HepG2 (cell line): ENCODE measurements at regions not wholly inside any gene's neighbourhood (a gene's known extent, or its start where the extent isn't known, plus 50 kb on each side); places are given as distances from the start of the nearest gene placed in this dataset.
A peak's percentile ranks its signal among the peaks of the same experiment; 100 is the strongest.

ENCODE experiments used
- ATAC-seq: fragments of 200-7000 bp; cut with Tn5 transposase; 3 replicates; pipeline ENCODE4 v1.9.1; 2020; ENCODE audit warnings: mild to moderate bottlenecking, moderate library complexity
- BruUV-seq: library from RNA; stranded (reverse); fragments of 400-500 nt; replicated peaks from 2 replicates; lab custom pipeline; 2021; lab: Mats Ljungman, UMichigan
- CTCF ChIA-PET: fragments of 300-600 bp; formaldehyde crosslinking; extraction: SDS; loops from one replicate; lab custom pipeline; 2021; ENCODE audit warnings: low total read pairs, inconsistent platforms, low intra/inter-chr PET ratio; lab: Yijun Ruan, JAX
- POLR2A ChIA-PET: fragments of 350-600 bp; sonication (Branson Sonifier 250); formaldehyde crosslinking; loops from one replicate; lab custom pipeline; 2020; ENCODE audit warnings: antibody characterized with exemption, inconsistent platforms; lab: Yijun Ruan, JAX
- DNase-seq: peaks from one replicate; pipeline ENCODE4 v3.0.0-alpha.2; 2015; ENCODE audit warnings: low spot score
- FAIRE-seq: peaks from 3 replicates; lab custom pipeline; 2011; peaks lifted over from hg19 to GRCh38; lab: Jason Lieb, UNC
- H2AFZ ChIP-seq: one replicate; pipeline ENCODE4 v1.6.1; 2011; ENCODE audit warnings: low read length, inconsistent platforms
- H3K27ac ChIP-seq: fragments of 300-600 bp; 3 replicates; pipeline ENCODE4 v1.8.0; 2011; ENCODE audit warnings: mixed run types, mild to moderate bottlenecking, mixed read lengths, low read length, inconsistent platforms; ENCODE audit not compliant: insufficient read depth; ENCODE audit errors: extremely low read length
- H3K27me3 ChIP-seq, 2 experiments: fragments of 200-600 bp in 1 of 2; 2 replicates in 1 of 2; 3 replicates in 1 of 2; pipeline versions ENCODE4 v1.6.0 to v1.8.0; 2011; ENCODE audit warnings: low read length in 2 of 2, mild to moderate bottlenecking in 2 of 2, moderate library complexity in 2 of 2, inconsistent platforms in 1 of 2; ENCODE audit not compliant: insufficient read depth in 2 of 2, control insufficient read depth in 1 of 2
- H3K36me3 ChIP-seq, 2 experiments: fragments of 200-600 bp in 1 of 2; replicated peaks in 1 of 2; 2 replicates in 1 of 2; 3 replicates in 1 of 2; pipeline versions ENCODE4 v1.5.1 to v1.8.0; 2011; ENCODE audit warnings: low read length in 2 of 2, inconsistent platforms in 1 of 2; ENCODE audit not compliant: insufficient read depth in 2 of 2, control insufficient read depth in 1 of 2
- H3K4me1 ChIP-seq: 2 replicates; pipeline ENCODE4 v1.5.1; 2012; ENCODE audit warnings: low read length, inconsistent platforms; ENCODE audit not compliant: insufficient read depth
- H3K4me2 ChIP-seq: 2 replicates; pipeline ENCODE4 v1.6.0; 2011; ENCODE audit warnings: low read depth, low read length, inconsistent platforms
- H3K4me3 ChIP-seq, 3 experiments: fragments of 200-600 bp in 1 of 3; sonication (generic), shearing (Covaris generic) in 1 of 3; replicated peaks in 1 of 3; 2 replicates each; pipeline ENCODE4 v1.5.1; 2011 to 2016; ENCODE audit warnings: low read length in 3 of 3, inconsistent platforms in 2 of 3, low read depth in 2 of 3, mild to moderate bottlenecking in 2 of 3, control low read depth in 1 of 3, mixed read lengths in 1 of 3; ENCODE audit not compliant: insufficient read depth in 1 of 3
- H3K79me2 ChIP-seq: one replicate; pipeline ENCODE4 v1.6.1; 2011; ENCODE audit warnings: low read length, inconsistent platforms; ENCODE audit not compliant: insufficient read depth
- H3K9ac ChIP-seq: 2 replicates; pipeline ENCODE4 v1.6.0; 2011; ENCODE audit warnings: mild to moderate bottlenecking, low read depth, low read length, inconsistent platforms; ENCODE audit not compliant: insufficient read depth
- H3K9me3 ChIP-seq: 2 replicates; pipeline ENCODE4 v1.5.1; 2012; ENCODE audit warnings: mild to moderate bottlenecking, low read length
- H4K20me1 ChIP-seq: 2 replicates; pipeline ENCODE4 v1.6.0; 2011; ENCODE audit warnings: inconsistent platforms, mild to moderate bottlenecking, low read length, moderate library complexity; ENCODE audit not compliant: insufficient read depth
- KAT2B ChIP-seq: fragments of 150-350 bp; IDR thresholded peaks from 2 replicates; pipeline ENCODE4 v1.6.1; 2014; ENCODE audit warnings: low read depth, low read length, borderline replicate concordance
- MYPOP ChIP-seq: sonication (generic); formaldehyde crosslinking; IDR thresholded peaks from 2 replicates; pipeline ENCODE4 v1.8.1; 2023; ENCODE audit warnings: mild to moderate bottlenecking, moderate library complexity, missing genetic modification reagents
- PAF1 ChIP-seq: IDR thresholded peaks from 2 replicates; pipeline ENCODE4 v1.6.1; 2016; ENCODE audit warnings: missing genetic modification reagents, missing compliant biosample characterization
- PATZ1 ChIP-seq: sonication (generic); formaldehyde crosslinking; IDR thresholded peaks from 2 replicates; pipeline ENCODE4 v1.4.0; 2020; ENCODE audit warnings: missing genetic modification reagents
- REL ChIP-seq: sonication (generic); formaldehyde crosslinking; conservative IDR thresholded peaks from 2 replicates; pipeline ENCODE4 v1.8.0; 2022; ENCODE audit warnings: mild to moderate bottlenecking, missing genetic modification reagents, moderate library complexity
- SAP130 ChIP-seq: IDR thresholded peaks from 2 replicates; pipeline ENCODE4 v1.6.1; 2016; ENCODE audit warnings: low read depth
- SSRP1 ChIP-seq: IDR thresholded peaks from 2 replicates; pipeline ENCODE4 v1.6.1; 2016; ENCODE audit warnings: control low read depth
- ZFP90 ChIP-seq: sonication (generic); formaldehyde crosslinking; IDR thresholded peaks from 2 replicates; pipeline ENCODE4 v1.8.0; 2022; ENCODE audit warnings: missing genetic modification reagents, mild to moderate bottlenecking, inconsistent platforms, borderline replicate concordance
- ZNF570 ChIP-seq: sonication (generic); formaldehyde crosslinking; IDR thresholded peaks from 2 replicates; pipeline ENCODE4 v1.4.0; 2020; ENCODE audit warnings: mild to moderate bottlenecking, missing genetic modification reagents, borderline replicate concordance
- ZNF644 ChIP-seq: IDR thresholded peaks from 2 replicates; pipeline ENCODE4 v1.6.1; 2016; ENCODE audit warnings: low read depth
- ZNF891 ChIP-seq: sonication (generic); formaldehyde crosslinking; IDR thresholded peaks from 2 replicates; pipeline ENCODE4 v1.5.0; 2020; ENCODE audit warnings: mild to moderate bottlenecking, missing genetic modification reagents
- WGBS: methylation state at CpG from one replicate; pipeline ENCODE4 v1.1.6; 2017; ENCODE audit warnings: low lambda C conversion rate; 5-methylcytosine and 5-hydroxymethylcytosine counted together
- in situ Hi-C: cut with HindIII; loops from 2 replicates; pipeline ENCODE4 v1.10.0; 2017; ENCODE audit warnings: low pct_unique_long_range_greater_than_20kb; ENCODE audit not compliant: extremely low pct_ligation_motif_present
- intact Hi-C: fragments of 100-400 bp; cut with micrococcal nuclease; formaldehyde crosslinking; loops from one replicate; pipeline ENCODE4 v1.10.0; 2022; ENCODE audit not compliant: unreplicated experiment
- TF ChIP-seq, protein P1 (sequence below): sonication (generic); formaldehyde crosslinking; IDR thresholded peaks from 2 replicates; pipeline ENCODE4 v1.4.0; 2020; ENCODE audit warnings: missing genetic modification reagents
- TF ChIP-seq, protein P2 (sequence below): sonication (generic); formaldehyde crosslinking; IDR thresholded peaks from 2 replicates; pipeline ENCODE4 v1.5.1; 2020; ENCODE audit warnings: missing genetic modification reagents, mild to moderate bottlenecking, borderline replicate concordance
- TF ChIP-seq, protein P3 (sequence below): sonication (generic); formaldehyde crosslinking; IDR thresholded peaks from 2 replicates; pipeline ENCODE4 v1.5.1; 2020; ENCODE audit warnings: mild to moderate bottlenecking, missing genetic modification reagents, moderate library complexity

GRCh38 chr9:104991144-104991953, 63.4 kb upstream of the ABCA1 start:
- intact Hi-C loops (loop anchor here (1.0 to 5.0 kb wide), 3 partner anchors 73 to 151 kb away; no protein-coding TSS in a partner anchor), in situ Hi-C loops (loop anchor here (10.0 kb wide), 1 partner anchor 163 kb away; no protein-coding TSS in a partner anchor)
- no TSS peak for BruUV-seq
- ATAC-seq (peak; percentile 85), FAIRE-seq (no peak), DNase-seq (peak; percentile 61)
- H3K36me3 ChIP-seq = no peaks in the 10 kb centered on the region
- H3K4me3 ChIP-seq = peak overlapping the region; percentile 62 to 83 (median 71)
- WGBS = under 1% methylated on average over 46 of the region's 63 CpGs
- ChIA-PET CTCF (no interaction called here), POLR2A (interaction anchor here (1.0 to 2.1 kb wide), 2 partner anchors 23 to 64 kb away, joined by 5 to 8 read pairs; no protein-coding TSS in a partner anchor)
- peaks cover 35% of the 10 kb centered on the region for H3K4me1 ChIP-seq
- H3K79me2 ChIP-seq = no peaks in the 10 kb centered on the region
- H4K20me1 ChIP-seq = no peaks in the 10 kb centered on the region
- H2AFZ ChIP-seq = peak overlapping the region; percentile 57
- no peaks in the 10 kb centered on the region for H3K27me3 ChIP-seq
- H3K4me2 ChIP-seq = peak overlapping the region; percentile 98
- H3K9ac ChIP-seq = peak overlapping the region; percentile 56
- no peaks in the 10 kb centered on the region for H3K9me3 ChIP-seq
- H3K27ac ChIP-seq = peak overlapping the region; percentile 45
- TF ChIP-seq SSRP1 = no peak
- no peak for TF ChIP-seq ZNF570 (CRISPR knock-in tag)
- TF ChIP-seq MYPOP = peak; percentile 47; the same call in 1 of the 2 replicates
- TF ChIP-seq SAP130 (CRISPR knock-in tag) = peak; percentile 28; the same call in 1 of the 2 replicates
- TF ChIP-seq, protein P1, sequence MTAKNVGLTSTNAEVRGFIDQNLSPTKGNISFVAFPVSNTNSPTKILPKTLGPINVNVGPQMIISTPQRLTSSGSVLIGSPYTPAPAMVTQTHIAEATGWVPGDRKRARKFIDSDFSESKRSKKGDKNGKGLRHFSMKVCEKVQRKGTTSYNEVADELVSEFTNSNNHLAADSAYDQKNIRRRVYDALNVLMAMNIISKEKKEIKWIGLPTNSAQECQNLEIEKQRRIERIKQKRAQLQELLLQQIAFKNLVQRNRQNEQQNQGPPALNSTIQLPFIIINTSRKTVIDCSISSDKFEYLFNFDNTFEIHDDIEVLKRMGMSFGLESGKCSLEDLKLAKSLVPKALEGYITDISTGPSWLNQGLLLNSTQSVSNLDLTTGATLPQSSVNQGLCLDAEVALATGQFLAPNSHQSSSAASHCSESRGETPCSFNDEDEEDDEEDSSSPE (CRISPR knock-in tag) = peak; percentile 26; the same call in 1 of the 2 replicates
- TF ChIP-seq ZNF644 = no peak
- TF ChIP-seq REL (CRISPR knock-in tag) = no peak
- TF ChIP-seq ZNF891 (CRISPR knock-in tag) = no peak; the same call in 1 of the 2 replicates
- no peak for TF ChIP-seq PAF1
- peak; percentile 22; the same call in 1 of the 2 replicates for TF ChIP-seq PATZ1 (CRISPR knock-in tag)
- TF ChIP-seq KAT2B = no peak
- TF ChIP-seq, protein P2, sequence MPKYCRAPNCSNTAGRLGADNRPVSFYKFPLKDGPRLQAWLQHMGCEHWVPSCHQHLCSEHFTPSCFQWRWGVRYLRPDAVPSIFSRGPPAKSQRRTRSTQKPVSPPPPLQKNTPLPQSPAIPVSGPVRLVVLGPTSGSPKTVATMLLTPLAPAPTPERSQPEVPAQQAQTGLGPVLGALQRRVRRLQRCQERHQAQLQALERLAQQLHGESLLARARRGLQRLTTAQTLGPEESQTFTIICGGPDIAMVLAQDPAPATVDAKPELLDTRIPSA (CRISPR knock-in tag) = no peak
- TF ChIP-seq ZFP90 (CRISPR knock-in tag) = 0 out of 2 replicates have a peak, but pooled peaks have one; percentile 35
- TF ChIP-seq, protein P3, sequence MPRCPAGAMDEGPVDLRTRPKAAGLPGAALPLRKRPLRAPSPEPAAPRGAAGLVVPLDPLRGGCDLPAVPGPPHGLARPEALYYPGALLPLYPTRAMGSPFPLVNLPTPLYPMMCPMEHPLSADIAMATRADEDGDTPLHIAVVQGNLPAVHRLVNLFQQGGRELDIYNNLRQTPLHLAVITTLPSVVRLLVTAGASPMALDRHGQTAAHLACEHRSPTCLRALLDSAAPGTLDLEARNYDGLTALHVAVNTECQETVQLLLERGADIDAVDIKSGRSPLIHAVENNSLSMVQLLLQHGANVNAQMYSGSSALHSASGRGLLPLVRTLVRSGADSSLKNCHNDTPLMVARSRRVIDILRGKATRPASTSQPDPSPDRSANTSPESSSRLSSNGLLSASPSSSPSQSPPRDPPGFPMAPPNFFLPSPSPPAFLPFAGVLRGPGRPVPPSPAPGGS (CRISPR knock-in tag) = peak; percentile 69; the same call in 1 of the 2 replicates
